ENCODE measurements at regions not wholly inside any gene's neighbourhood (a gene's known extent, or its start where the extent isn't known, plus 50 kb on each side); places are given as distances from the start of the nearest gene placed in this dataset.

- POLR2A ChIA-PET (ENCODE audit: low non-redundant PET) = no interaction called here
- no peak for TF ChIP-seq CTCF (conservative IDR thresholded peaks at IDR 0.05; ENCODE audit: low read depth)
- CTCF ChIA-PET = no interaction called here
- no peak overlapping the region for H3K27ac ChIP-seq
- DNase-seq (ENCODE audit: low spot score) = no peak
Observed at GRCh38 chr4:1472148-1472797, 66.0 kb upstream of the NKX1-1 start.

GRCh38 chr4:1471443-1472147 is 65.4 kb upstream of the NKX1-1 start:
- H3K27ac ChIP-seq = no peak overlapping the region
- no peak for DNase-seq (ENCODE audit: low spot score)
- ChIA-PET POLR2A (ENCODE audit: low non-redundant PET) (no interaction called here), CTCF (interaction anchor here (0.5 kb wide), 1 partner anchor 63 kb away, joined by 3 read pairs; no protein-coding TSS in a partner anchor)
- TF ChIP-seq CTCF (conservative IDR thresholded peaks at IDR 0.05; ENCODE audit: low read depth) = no peak

- DNase-seq (ENCODE audit: low spot score) = no peak
- POLR2A ChIA-PET (ENCODE audit: low non-redundant PET) = no interaction called here
- CTCF ChIA-PET = no interaction called here
- H3K27ac ChIP-seq = no peak overlapping the region
- TF ChIP-seq CTCF (conservative IDR thresholded peaks at IDR 0.05; ENCODE audit: low read depth) = no peak
Observed at GRCh38 chr4:1470816-1471442, 64.7 kb upstream of the NKX1-1 start.

- no peak for TF ChIP-seq CTCF (conservative IDR thresholded peaks at IDR 0.05; ENCODE audit: low read depth)
- CTCF ChIA-PET = no interaction called here
- POLR2A ChIA-PET (ENCODE audit: low non-redundant PET) = no interaction called here
- DNase-seq (ENCODE audit: low spot score) = no peak
- no peak overlapping the region for H3K27ac ChIP-seq
Observed at GRCh38 chr4:1470393-1470670, 64.1 kb upstream of the NKX1-1 start.

- no peak for TF ChIP-seq CTCF (conservative IDR thresholded peaks at IDR 0.05; ENCODE audit: low read depth)
- DNase-seq (ENCODE audit: low spot score) = peak; percentile 5
- CTCF ChIA-PET = no interaction called here
- H3K27ac ChIP-seq = no peak overlapping the region
- POLR2A ChIA-PET (ENCODE audit: low non-redundant PET) = no interaction called here
Observed at GRCh38 chr4:1469607-1470392, 63.6 kb upstream of the NKX1-1 start.

- CTCF ChIA-PET = no interaction called here
- no peak for TF ChIP-seq CTCF (conservative IDR thresholded peaks at IDR 0.05; ENCODE audit: low read depth)
- DNase-seq (ENCODE audit: low spot score) = no peak
- no peak overlapping the region for H3K27ac ChIP-seq
- POLR2A ChIA-PET (ENCODE audit: low non-redundant PET) = no interaction called here
Observed at GRCh38 chr4:1469043-1469442, 62.8 kb upstream of the NKX1-1 start.
